ENCODE measurements at regions not wholly inside any gene's neighbourhood (a gene's known extent, or its start where the extent isn't known, plus 50 kb on each side); places are given as distances from the start of the nearest gene placed in this dataset.

DNA sequence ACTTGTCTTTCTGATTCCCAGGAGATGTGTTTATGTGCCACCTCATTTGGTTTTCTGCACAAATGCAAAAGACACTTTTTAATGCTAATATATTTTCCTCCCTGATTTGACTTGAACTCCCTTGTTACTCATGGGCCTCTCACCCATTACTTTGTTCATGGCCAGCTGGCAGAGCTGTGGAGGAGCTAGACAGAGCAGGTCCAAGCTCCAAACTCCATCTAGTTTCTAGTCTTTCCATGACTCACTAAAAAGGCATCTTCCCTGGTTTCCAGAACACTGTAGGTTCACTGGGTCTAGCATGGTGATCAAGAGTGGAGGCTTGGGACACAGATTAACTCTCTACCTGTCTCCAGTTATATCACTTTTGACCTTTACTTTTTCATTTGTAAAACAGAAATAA, 161.0 kb upstream of the SLC28A3 start:
- Histone ChIP-seq H3K27ac (no peak overlapping the region), H3K4me1 (no peaks in the 10 kb centered on the region), H3K36me3 (no peaks in the 10 kb centered on the region), H3K27me3 (no peaks in the 10 kb centered on the region), H3K4me3 (no peak overlapping the region), H3K9me3 (no peaks in the 10 kb centered on the region)
- no peak for TF ChIP-seq CTCF (IDR thresholded peaks at IDR 0.05)
- TF ChIP-seq POLR2A (IDR thresholded peaks at IDR 0.05) = no peak
- intact Hi-C loops (cut with DNase I; ENCODE audit: low total_unique reads) = no loop called here
- DNase-seq = no peak

GRCh38 chr9:84502066-84502465, 161.5 kb upstream of the SLC28A3 start:
- no peak overlapping the region for H3K4me3 ChIP-seq
- H3K36me3 ChIP-seq = no peaks in the 10 kb centered on the region
- intact Hi-C loops (cut with DNase I; ENCODE audit: low total_unique reads) = no loop called here
- no peak overlapping the region for H3K27ac ChIP-seq
- H3K4me1 ChIP-seq = no peaks in the 10 kb centered on the region
- no peaks in the 10 kb centered on the region for H3K27me3 ChIP-seq
- DNase-seq = no peak
- TF ChIP-seq CTCF (IDR thresholded peaks at IDR 0.05) (no peak), POLR2A (IDR thresholded peaks at IDR 0.05) (no peak)
- no peaks in the 10 kb centered on the region for H3K9me3 ChIP-seq

GRCh38 chr9:84504360-84504759, 163.8 kb upstream of the SLC28A3 start:
- no peaks in the 10 kb centered on the region for H3K27me3 ChIP-seq
- intact Hi-C loops (cut with DNase I; ENCODE audit: low total_unique reads) = no loop called here
- H3K4me1 ChIP-seq = no peaks in the 10 kb centered on the region
- H3K36me3 ChIP-seq = no peaks in the 10 kb centered on the region
- no peak overlapping the region for H3K4me3 ChIP-seq
- TF ChIP-seq POLR2A (IDR thresholded peaks at IDR 0.05) = no peak
- TF ChIP-seq CTCF (IDR thresholded peaks at IDR 0.05) = no peak
- H3K9me3 ChIP-seq = no peaks in the 10 kb centered on the region
- no peak overlapping the region for H3K27ac ChIP-seq
- no peak for DNase-seq

GRCh38 chr9:84511651-84512050, 157.9 kb upstream of the NTRK2 start:
- no peaks in the 10 kb centered on the region for H3K36me3 ChIP-seq
- no peak for DNase-seq
- no peaks in the 10 kb centered on the region for H3K27me3 ChIP-seq
- intact Hi-C loops (cut with DNase I; ENCODE audit: low total_unique reads) = no loop called here
- TF ChIP-seq CTCF (IDR thresholded peaks at IDR 0.05) (no peak), POLR2A (IDR thresholded peaks at IDR 0.05) (no peak)
- H3K9me3 ChIP-seq = no peaks in the 10 kb centered on the region
- H3K27ac ChIP-seq = no peak overlapping the region
- no peaks in the 10 kb centered on the region for H3K4me1 ChIP-seq
- H3K4me3 ChIP-seq = no peak overlapping the region

- H3K4me1 ChIP-seq = no peaks in the 10 kb centered on the region
- no peak overlapping the region for H3K27ac ChIP-seq
- no peak for TF ChIP-seq CTCF (IDR thresholded peaks at IDR 0.05)
- no peak for TF ChIP-seq POLR2A (IDR thresholded peaks at IDR 0.05)
- no peak for DNase-seq
- H3K9me3 ChIP-seq = no peaks in the 10 kb centered on the region
- H3K27me3 ChIP-seq = no peaks in the 10 kb centered on the region
- intact Hi-C loops (cut with DNase I; ENCODE audit: low total_unique reads) = no loop called here
- H3K36me3 ChIP-seq = no peaks in the 10 kb centered on the region
- no peak overlapping the region for H3K4me3 ChIP-seq
Measured at GRCh38 chr9:84512493-84512892, 157.0 kb upstream of the NTRK2 start.

Data from uterus (tissue), 3 donors.